ENCODE measurements at regions not wholly inside any gene's neighbourhood (a gene's known extent, or its start where the extent isn't known, plus 50 kb on each side); places are given as distances from the start of the nearest gene placed in this dataset.

DNA sequence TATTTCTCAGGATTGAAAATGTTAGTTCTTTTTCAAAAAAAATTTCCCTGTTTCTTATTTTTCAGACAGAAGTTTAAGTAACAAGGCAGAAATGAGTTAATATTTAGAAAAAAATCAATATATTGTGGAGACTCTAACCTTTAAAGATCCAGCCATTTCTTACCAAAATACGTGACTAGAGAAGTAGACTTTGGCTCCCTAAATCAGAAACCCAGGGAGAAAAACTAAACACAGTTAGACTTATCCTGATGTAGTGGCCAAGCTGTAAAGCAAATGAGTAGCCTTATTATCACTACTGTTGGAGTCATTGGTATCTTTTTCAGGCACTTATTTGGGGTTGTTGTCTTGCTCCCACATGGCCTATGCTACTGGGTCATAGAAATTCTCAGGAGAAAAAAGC is 1556.4 kb upstream of the ADGRL3 start:
- no peaks in the 10 kb centered on the region for H3K9me3 ChIP-seq (ENCODE audit: control insufficient read depth in 2 of 2, insufficient read depth in 1 of 2, low read depth in 1 of 2, low read length in 1 of 2)
- WGBS, 3 donors = 31 to 68% (median 31%) methylated on average over 1 of the region's 1 CpG
- no peaks in the 10 kb centered on the region for H3K4me1 ChIP-seq (ENCODE audit: control insufficient read depth in 3 of 3, insufficient read depth in 2 of 3, low read depth in 1 of 3, low read length in 2 of 3)
- no peak overlapping the region for H3K4me3 ChIP-seq (ENCODE audit: low read depth in 1 of 3, low read length in 3 of 3)
- H3K36me3 ChIP-seq (ENCODE audit: control insufficient read depth in 3 of 3, insufficient read depth in 2 of 3, low read depth in 1 of 3, low read length in 3 of 3) = no peaks in the 10 kb centered on the region
- H3K27me3 ChIP-seq (ENCODE audit: control insufficient read depth in 3 of 3, insufficient read depth in 3 of 3, low read length in 3 of 3) = no peaks in the 10 kb centered on the region
- no peak overlapping the region for H3K27ac ChIP-seq (ENCODE audit: low read depth in 1 of 3, low read length in 2 of 3)
- DNase-seq (no peak), FAIRE-seq (no peak)

DNA sequence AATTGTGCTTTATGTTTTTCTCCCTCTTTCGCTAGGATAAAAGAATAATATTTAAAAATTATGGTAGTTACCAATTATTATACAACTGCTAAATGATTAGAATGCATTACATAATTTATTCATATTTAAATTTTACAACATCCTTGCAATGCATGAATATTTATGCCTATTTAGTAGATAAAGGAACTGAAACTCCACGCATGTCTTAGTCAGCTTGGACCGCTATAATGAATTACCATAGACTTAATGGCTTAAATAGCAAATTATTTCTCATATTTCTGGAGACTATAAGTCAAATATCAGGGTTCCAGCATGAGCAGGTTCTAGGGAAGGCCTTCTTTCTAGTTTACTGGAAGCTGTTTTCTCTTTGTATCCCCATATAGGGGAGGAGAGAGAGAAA is 1555.4 kb upstream of the ADGRL3 start:
- FAIRE-seq (no peak), DNase-seq (no peak)
- no peak overlapping the region for H3K27ac ChIP-seq (ENCODE audit: low read depth in 1 of 3, low read length in 2 of 3)
- no peaks in the 10 kb centered on the region for H3K9me3 ChIP-seq (ENCODE audit: control insufficient read depth in 2 of 2, insufficient read depth in 1 of 2, low read depth in 1 of 2, low read length in 1 of 2)
- no peak overlapping the region for H3K4me3 ChIP-seq (ENCODE audit: low read depth in 1 of 3, low read length in 3 of 3)
- H3K4me1 ChIP-seq (ENCODE audit: control insufficient read depth in 3 of 3, insufficient read depth in 2 of 3, low read depth in 1 of 3, low read length in 2 of 3) = no peaks in the 10 kb centered on the region
- H3K27me3 ChIP-seq (ENCODE audit: control insufficient read depth in 3 of 3, insufficient read depth in 3 of 3, low read length in 3 of 3) = no peaks in the 10 kb centered on the region
- H3K36me3 ChIP-seq (ENCODE audit: control insufficient read depth in 3 of 3, insufficient read depth in 2 of 3, low read depth in 1 of 3, low read length in 3 of 3) = no peaks in the 10 kb centered on the region
- 91 to 93% (median 93%) methylated on average over 3 of the region's 3 CpGs for WGBS, 3 donors

DNA sequence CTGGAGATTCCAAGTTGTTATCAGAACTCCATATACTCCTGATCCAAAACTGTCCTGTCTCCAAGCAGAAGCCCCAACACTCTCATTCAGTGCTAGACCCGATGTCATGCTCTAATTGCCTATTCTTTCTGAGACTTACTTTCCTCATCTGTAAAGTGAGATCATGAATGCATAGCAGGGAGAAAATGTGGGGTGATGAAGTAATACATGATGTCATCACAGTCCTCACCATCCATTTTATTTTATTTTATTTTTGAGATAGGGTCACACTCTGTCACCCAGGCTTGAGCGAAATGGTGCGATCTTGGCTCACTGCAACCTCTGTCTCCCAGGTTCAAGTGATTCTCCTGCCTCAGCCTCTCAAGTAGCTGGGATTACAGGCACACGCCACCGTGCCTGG is 1554.0 kb upstream of the ADGRL3 start:
- FAIRE-seq (no peak), DNase-seq (no peak)
- Histone ChIP-seq H3K4me3 (ENCODE audit: low read depth in 1 of 3, low read length in 3 of 3) (no peak overlapping the region), H3K36me3 (ENCODE audit: control insufficient read depth in 3 of 3, insufficient read depth in 2 of 3, low read depth in 1 of 3, low read length in 3 of 3) (no peaks in the 10 kb centered on the region), H3K9me3 (ENCODE audit: control insufficient read depth in 2 of 2, insufficient read depth in 1 of 2, low read depth in 1 of 2, low read length in 1 of 2) (no peaks in the 10 kb centered on the region), H3K27me3 (ENCODE audit: control insufficient read depth in 3 of 3, insufficient read depth in 3 of 3, low read length in 3 of 3) (no peaks in the 10 kb centered on the region), H3K4me1 (ENCODE audit: control insufficient read depth in 3 of 3, insufficient read depth in 2 of 3, low read depth in 1 of 3, low read length in 2 of 3) (no peaks in the 10 kb centered on the region), H3K27ac (ENCODE audit: low read depth in 1 of 3, low read length in 2 of 3) (no peak overlapping the region)
- WGBS, 3 donors = 93 to 96% (median 93%) methylated on average over 5 of the region's 5 CpGs

DNA sequence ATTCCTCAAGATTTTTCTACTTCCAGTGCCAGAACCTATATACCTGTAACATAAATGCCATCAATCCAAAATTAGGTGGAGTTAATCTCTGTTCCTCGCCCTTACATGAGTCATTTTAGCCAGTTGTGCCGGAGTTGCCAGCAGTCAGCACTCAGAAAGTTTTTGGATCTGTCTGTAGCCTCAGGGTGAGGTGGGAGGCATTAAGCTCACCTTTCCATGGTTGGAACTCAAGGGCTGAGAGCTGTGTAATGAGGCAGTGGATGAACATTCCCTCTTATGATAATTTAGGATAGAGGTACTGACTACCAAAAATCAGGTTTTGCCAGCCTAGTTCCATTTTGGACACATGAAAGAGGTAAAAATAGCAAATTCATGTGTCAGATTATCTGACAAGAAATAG is 1553.1 kb upstream of the ADGRL3 start:
- H3K9me3 ChIP-seq (ENCODE audit: control insufficient read depth in 2 of 2, insufficient read depth in 1 of 2, low read depth in 1 of 2, low read length in 1 of 2) = no peaks in the 10 kb centered on the region

DNA sequence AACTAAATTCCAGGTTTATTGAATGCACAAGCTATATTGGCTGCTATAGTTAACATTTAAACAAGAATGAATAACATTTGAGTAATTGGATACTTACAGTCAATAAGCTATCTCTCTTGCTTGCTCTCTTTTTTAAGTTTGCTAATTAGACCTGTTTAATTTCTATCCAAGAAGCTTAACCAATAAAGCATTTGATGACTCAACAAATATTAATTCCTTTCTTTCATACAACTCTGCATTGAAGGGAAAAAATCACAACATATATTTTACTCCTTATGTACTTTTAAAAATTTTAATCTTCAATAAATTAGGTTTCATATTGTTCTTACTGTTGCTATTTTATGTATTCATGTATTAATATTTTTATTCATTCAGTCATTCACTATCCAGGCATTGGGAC is 1552.6 kb upstream of the ADGRL3 start:
- H3K27me3 ChIP-seq (ENCODE audit: control insufficient read depth in 3 of 3, insufficient read depth in 3 of 3, low read length in 3 of 3) = no peaks in the 10 kb centered on the region
- no peaks in the 10 kb centered on the region for H3K4me1 ChIP-seq (ENCODE audit: control insufficient read depth in 3 of 3, insufficient read depth in 2 of 3, low read depth in 1 of 3, low read length in 2 of 3)
- H3K9me3 ChIP-seq (ENCODE audit: control insufficient read depth in 2 of 2, insufficient read depth in 1 of 2, low read depth in 1 of 2, low read length in 1 of 2) = no peaks in the 10 kb centered on the region
- no peak for FAIRE-seq
- no peak for DNase-seq
- no peaks in the 10 kb centered on the region for H3K36me3 ChIP-seq (ENCODE audit: control insufficient read depth in 3 of 3, insufficient read depth in 2 of 3, low read depth in 1 of 3, low read length in 3 of 3)
- H3K4me3 ChIP-seq (ENCODE audit: low read depth in 1 of 3, low read length in 3 of 3) = no peak overlapping the region
- no peak overlapping the region for H3K27ac ChIP-seq (ENCODE audit: low read depth in 1 of 3, low read length in 2 of 3)

More for the DNA sequence above, 1553.1 kb upstream of the ADGRL3 start:
- H3K27ac ChIP-seq (ENCODE audit: low read depth in 1 of 3, low read length in 2 of 3) = no peak overlapping the region
- H3K36me3 ChIP-seq (ENCODE audit: control insufficient read depth in 3 of 3, insufficient read depth in 2 of 3, low read depth in 1 of 3, low read length in 3 of 3) = no peaks in the 10 kb centered on the region
- H3K4me3 ChIP-seq (ENCODE audit: low read depth in 1 of 3, low read length in 3 of 3) = no peak overlapping the region
- FAIRE-seq = no peak
- no peak for DNase-seq
- 61 to 83% (median 66%) methylated on average over 2 of the region's 2 CpGs for WGBS, 3 donors
- no peaks in the 10 kb centered on the region for H3K27me3 ChIP-seq (ENCODE audit: control insufficient read depth in 3 of 3, insufficient read depth in 3 of 3, low read length in 3 of 3)
- no peaks in the 10 kb centered on the region for H3K4me1 ChIP-seq (ENCODE audit: control insufficient read depth in 3 of 3, insufficient read depth in 2 of 3, low read depth in 1 of 3, low read length in 2 of 3)

DNA sequence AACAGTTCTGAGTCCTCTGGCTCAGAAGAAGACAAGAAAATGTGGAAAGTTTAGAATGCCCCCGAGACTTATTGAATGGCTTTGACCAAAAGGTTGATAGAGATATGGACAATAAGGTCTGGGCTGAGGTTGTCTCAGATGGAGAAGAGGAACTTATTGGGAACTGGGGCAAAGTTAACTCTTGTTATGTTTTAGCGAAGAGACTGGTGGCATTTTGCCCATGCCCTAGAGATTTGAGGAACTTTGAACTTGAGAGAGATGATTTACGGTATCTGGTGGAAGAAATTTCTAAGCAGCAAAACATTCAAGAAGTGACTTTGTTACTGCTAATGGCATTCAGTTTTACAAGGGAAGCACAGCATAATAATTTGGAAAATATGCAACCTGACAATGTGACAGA is 1549.3 kb upstream of the ADGRL3 start:
- peaks cover 0 to 3% of the 10 kb centered on the region in 2 donors for H3K9me3 ChIP-seq (ENCODE audit: control insufficient read depth in 2 of 2, insufficient read depth in 1 of 2, low read depth in 1 of 2, low read length in 1 of 2)
- 47 to 67% (median 55%) methylated on average over 3 of the region's 3 CpGs for WGBS, 3 donors
- no peaks in the 10 kb centered on the region for H3K27me3 ChIP-seq (ENCODE audit: control insufficient read depth in 3 of 3, insufficient read depth in 3 of 3, low read length in 3 of 3)
- no peaks in the 10 kb centered on the region for H3K4me1 ChIP-seq (ENCODE audit: control insufficient read depth in 3 of 3, insufficient read depth in 2 of 3, low read depth in 1 of 3, low read length in 2 of 3)
- no peak overlapping the region for H3K27ac ChIP-seq (ENCODE audit: low read depth in 1 of 3, low read length in 2 of 3)
- DNase-seq = no peak
- H3K36me3 ChIP-seq (ENCODE audit: control insufficient read depth in 3 of 3, insufficient read depth in 2 of 3, low read depth in 1 of 3, low read length in 3 of 3) = no peaks in the 10 kb centered on the region
- FAIRE-seq = no peak
- no peak overlapping the region for H3K4me3 ChIP-seq (ENCODE audit: low read depth in 1 of 3, low read length in 3 of 3)

DNA sequence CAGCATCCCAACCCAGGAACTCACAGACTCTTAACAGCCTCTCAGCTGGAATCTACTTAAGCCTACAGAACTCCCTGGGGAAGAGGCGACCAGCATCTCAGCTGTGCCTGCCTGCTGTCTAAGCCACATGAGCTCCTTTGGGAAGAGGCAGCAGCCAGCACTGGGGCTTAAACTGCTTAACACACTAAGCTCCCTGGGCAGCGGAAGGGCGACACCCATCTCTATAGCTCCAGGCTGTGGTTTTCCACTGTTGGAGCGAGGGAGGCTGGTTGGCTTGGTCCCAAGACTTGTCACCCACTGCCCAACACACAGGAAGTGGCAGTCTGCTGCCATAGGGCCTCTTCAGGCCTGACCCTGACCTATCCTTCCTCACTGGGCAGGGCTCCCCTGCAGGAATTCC is 1544.1 kb upstream of the ADGRL3 start:
- Histone ChIP-seq H3K27me3 (ENCODE audit: control insufficient read depth in 3 of 3, insufficient read depth in 3 of 3, low read length in 3 of 3) (no peaks in the 10 kb centered on the region), H3K9me3 (ENCODE audit: control insufficient read depth in 2 of 2, insufficient read depth in 1 of 2, low read depth in 1 of 2, low read length in 1 of 2) (peaks cover 0 to 11% of the 10 kb centered on the region in 2 donors), H3K4me1 (ENCODE audit: control insufficient read depth in 3 of 3, insufficient read depth in 2 of 3, low read depth in 1 of 3, low read length in 2 of 3) (no peaks in the 10 kb centered on the region), H3K27ac (ENCODE audit: low read depth in 1 of 3, low read length in 2 of 3) (no peak overlapping the region), H3K36me3 (ENCODE audit: control insufficient read depth in 3 of 3, insufficient read depth in 2 of 3, low read depth in 1 of 3, low read length in 3 of 3) (no peaks in the 10 kb centered on the region), H3K4me3 (ENCODE audit: low read depth in 1 of 3, low read length in 3 of 3) (no peak overlapping the region)
- DNase-seq (no peak), FAIRE-seq (no peak)
- 83 to 90% (median 86%) methylated on average over 4 of the region's 4 CpGs for WGBS, 3 donors

DNA sequence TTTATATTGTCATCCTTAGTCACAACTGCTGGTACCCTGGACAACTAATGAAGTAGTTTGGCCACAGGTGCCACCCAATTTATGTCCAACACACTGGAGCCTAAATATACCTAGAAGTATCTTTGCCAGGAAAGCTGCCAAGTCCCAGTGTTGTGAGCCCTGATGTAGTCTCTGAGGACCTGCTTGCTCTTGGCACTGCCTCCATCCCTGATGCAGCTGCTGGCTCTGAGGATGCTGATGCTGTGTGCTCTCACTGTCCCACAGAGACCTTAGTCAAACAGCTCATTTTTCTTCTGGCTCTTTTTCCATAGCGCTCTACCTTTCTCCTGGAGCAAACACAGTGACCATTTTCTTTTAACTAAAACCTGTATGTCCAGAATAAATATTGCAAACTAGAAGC is 1535.4 kb upstream of the ADGRL3 start:
- Histone ChIP-seq H3K36me3 (ENCODE audit: control insufficient read depth in 3 of 3, insufficient read depth in 2 of 3, low read depth in 1 of 3, low read length in 3 of 3) (no peaks in the 10 kb centered on the region), H3K27ac (ENCODE audit: low read depth in 1 of 3, low read length in 2 of 3) (no peak overlapping the region), H3K9me3 (ENCODE audit: control insufficient read depth in 2 of 2, insufficient read depth in 1 of 2, low read depth in 1 of 2, low read length in 1 of 2) (no peaks in the 10 kb centered on the region), H3K4me1 (ENCODE audit: control insufficient read depth in 3 of 3, insufficient read depth in 2 of 3, low read depth in 1 of 3, low read length in 2 of 3) (no peaks in the 10 kb centered on the region), H3K4me3 (ENCODE audit: low read depth in 1 of 3, low read length in 3 of 3) (no peak overlapping the region), H3K27me3 (ENCODE audit: control insufficient read depth in 3 of 3, insufficient read depth in 3 of 3, low read length in 3 of 3) (no peaks in the 10 kb centered on the region)
- WGBS, 3 donors = 83 to 93% (median 91%) methylated on average over 1 of the region's 1 CpG
- DNase-seq = no peak
- no peak for FAIRE-seq

DNA sequence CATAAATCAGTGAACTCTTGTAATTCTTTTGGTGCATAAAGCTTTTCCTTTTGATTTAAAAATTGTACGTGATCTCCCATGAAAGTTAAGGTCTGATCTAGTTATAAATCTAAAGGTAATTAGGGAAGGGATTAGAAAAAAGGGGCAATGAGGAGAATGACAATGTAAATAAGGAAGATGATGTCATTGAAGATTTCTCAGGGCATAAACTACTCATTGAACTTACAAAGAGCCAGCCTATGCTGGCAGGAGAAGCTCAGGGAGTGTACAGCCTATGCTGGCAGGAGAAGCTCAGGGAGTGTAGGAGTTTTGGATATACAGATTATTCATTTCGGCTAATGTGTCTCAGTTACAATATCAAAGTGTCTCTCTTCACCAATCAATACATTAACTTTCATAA is 1533.5 kb upstream of the ADGRL3 start:
- no peak overlapping the region for H3K4me3 ChIP-seq (ENCODE audit: low read depth in 1 of 3, low read length in 3 of 3)
- no peaks in the 10 kb centered on the region for H3K4me1 ChIP-seq (ENCODE audit: control insufficient read depth in 3 of 3, insufficient read depth in 2 of 3, low read depth in 1 of 3, low read length in 2 of 3)
- no peaks in the 10 kb centered on the region for H3K27me3 ChIP-seq (ENCODE audit: control insufficient read depth in 3 of 3, insufficient read depth in 3 of 3, low read length in 3 of 3)
- no peak overlapping the region for H3K27ac ChIP-seq (ENCODE audit: low read depth in 1 of 3, low read length in 2 of 3)
- FAIRE-seq = no peak
- WGBS, 3 donors = 63 to 76% (median 74%) methylated on average over 2 of the region's 2 CpGs
- no peak for DNase-seq
- no peaks in the 10 kb centered on the region for H3K36me3 ChIP-seq (ENCODE audit: control insufficient read depth in 3 of 3, insufficient read depth in 2 of 3, low read depth in 1 of 3, low read length in 3 of 3)
- H3K9me3 ChIP-seq (ENCODE audit: control insufficient read depth in 2 of 2, insufficient read depth in 1 of 2, low read depth in 1 of 2, low read length in 1 of 2) = no peaks in the 10 kb centered on the region
